ENCODE measurements at regions not wholly inside any gene's neighbourhood (a gene's known extent, or its start where the extent isn't known, plus 50 kb on each side); places are given as distances from the start of the nearest gene placed in this dataset.
"Not testable (repeated sequence)": the region's sequence is repeated elsewhere in the genome, so short reads cannot be mapped to it uniquely, and the experiment has no call there.

DNA sequence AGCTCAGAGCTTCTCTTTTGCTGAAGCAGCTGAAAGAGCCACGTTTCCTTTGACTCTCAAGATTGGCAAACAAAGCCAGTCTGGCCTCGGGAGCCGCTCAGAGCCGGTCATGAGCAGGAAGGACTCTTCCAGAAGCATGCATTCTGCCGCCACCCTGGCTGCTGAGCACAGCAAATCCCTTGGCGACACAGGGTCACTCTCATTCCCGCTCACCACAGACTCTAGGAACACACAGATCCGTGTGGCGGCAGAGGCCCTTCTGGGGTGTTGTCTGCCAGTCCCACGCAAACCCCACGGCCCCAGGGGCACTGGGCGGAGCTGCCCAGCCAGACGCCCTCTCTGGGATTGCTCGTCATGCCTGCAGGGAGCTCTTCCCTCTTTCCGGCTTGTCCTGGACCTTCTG lies 157.0 kb downstream of the C16orf95 start:
- H3K27ac ChIP-seq, result no peak overlapping the region

DNA sequence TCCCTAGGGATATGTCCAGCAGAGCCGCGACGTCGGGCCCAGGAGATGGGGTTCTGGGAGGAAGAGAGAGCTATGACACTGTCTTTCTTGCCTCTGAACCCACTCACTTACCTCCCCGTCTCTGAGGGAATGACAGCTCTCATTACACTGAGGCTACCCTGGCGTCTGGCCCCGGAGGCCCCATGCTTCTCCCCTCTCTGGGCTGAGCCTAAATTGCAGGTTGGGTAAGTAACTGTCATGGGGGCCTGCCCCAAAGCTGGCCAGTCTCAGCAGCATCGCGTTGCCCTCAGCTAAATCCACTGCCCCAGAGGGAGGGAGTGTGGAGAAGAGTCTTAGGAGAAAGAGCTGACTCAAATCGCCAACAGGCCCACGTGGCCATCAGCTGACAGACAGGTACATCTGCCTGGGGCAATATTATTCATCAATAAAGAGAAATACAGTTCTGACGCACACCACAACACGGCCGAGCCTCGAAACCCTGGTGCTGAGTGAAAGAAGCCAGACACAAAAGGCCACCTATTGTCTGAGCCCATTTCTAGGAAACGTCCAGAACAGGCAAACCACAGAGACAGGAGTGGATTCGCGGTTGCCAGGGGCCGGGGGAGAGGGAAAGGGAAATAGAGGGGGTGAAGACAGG lies 156.4 kb downstream of the C16orf95 start:
- H3K27me3 ChIP-seq (replicated peaks; ENCODE audit: insufficient read depth), result no peaks in the 10 kb centered on the region
- TF ChIP-seq, protein P1, sequence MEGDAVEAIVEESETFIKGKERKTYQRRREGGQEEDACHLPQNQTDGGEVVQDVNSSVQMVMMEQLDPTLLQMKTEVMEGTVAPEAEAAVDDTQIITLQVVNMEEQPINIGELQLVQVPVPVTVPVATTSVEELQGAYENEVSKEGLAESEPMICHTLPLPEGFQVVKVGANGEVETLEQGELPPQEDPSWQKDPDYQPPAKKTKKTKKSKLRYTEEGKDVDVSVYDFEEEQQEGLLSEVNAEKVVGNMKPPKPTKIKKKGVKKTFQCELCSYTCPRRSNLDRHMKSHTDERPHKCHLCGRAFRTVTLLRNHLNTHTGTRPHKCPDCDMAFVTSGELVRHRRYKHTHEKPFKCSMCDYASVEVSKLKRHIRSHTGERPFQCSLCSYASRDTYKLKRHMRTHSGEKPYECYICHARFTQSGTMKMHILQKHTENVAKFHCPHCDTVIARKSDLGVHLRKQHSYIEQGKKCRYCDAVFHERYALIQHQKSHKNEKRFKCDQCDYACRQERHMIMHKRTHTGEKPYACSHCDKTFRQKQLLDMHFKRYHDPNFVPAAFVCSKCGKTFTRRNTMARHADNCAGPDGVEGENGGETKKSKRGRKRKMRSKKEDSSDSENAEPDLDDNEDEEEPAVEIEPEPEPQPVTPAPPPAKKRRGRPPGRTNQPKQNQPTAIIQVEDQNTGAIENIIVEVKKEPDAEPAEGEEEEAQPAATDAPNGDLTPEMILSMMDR (IDR thresholded peaks at IDR 0.05), result no peak
- no peaks in the 10 kb centered on the region for H3K36me3 ChIP-seq
- no peak for DNase-seq (ENCODE audit: low spot score)
- no peak overlapping the region for H3K4me3 ChIP-seq
- no peaks in the 10 kb centered on the region for H3K4me1 ChIP-seq (ENCODE audit: control insufficient read depth in 1 of 2, low read depth in 2 of 2)
- H3K9me3 ChIP-seq, result no peaks in the 10 kb centered on the region
- no peak for ATAC-seq (ENCODE audit: insufficient number of reproducible peaks, low FRiP score, low read depth)
- H3K27ac ChIP-seq, result no peak overlapping the region

More for the DNA sequence above, 157.0 kb downstream of the C16orf95 start:
- no peaks in the 10 kb centered on the region for H3K9me3 ChIP-seq
- no peaks in the 10 kb centered on the region for H3K4me1 ChIP-seq (ENCODE audit: control insufficient read depth in 1 of 2, low read depth in 2 of 2)
- DNase-seq (ENCODE audit: low spot score), result no peak
- ATAC-seq (ENCODE audit: insufficient number of reproducible peaks, low FRiP score, low read depth), result no peak
- TF ChIP-seq, protein P1 (IDR thresholded peaks at IDR 0.05), result no peak
- H3K36me3 ChIP-seq, result no peaks in the 10 kb centered on the region
- H3K4me3 ChIP-seq, result no peak overlapping the region
- H3K27me3 ChIP-seq (replicated peaks; ENCODE audit: insufficient read depth), result no peaks in the 10 kb centered on the region

DNA sequence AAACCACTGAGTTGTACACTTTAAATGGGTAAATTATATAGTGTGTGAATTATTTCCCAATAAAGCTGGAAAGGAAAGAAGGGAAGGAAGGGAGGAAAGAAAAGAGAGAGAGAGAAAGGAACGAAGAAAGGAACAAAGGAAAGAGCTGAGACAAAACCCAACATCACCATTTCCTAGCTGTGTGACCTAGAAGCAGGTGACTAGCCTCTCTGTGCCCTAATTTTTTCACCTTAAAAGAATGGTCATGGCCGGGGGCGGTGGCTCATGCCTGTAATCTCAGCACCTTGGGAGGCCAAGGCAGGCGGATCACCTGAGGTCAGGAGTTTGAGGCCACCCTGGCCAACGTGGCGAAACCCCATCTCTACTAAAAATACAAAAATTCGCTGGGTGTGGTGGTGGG lies 155.8 kb downstream of the C16orf95 start:
- ATAC-seq (ENCODE audit: insufficient number of reproducible peaks, low FRiP score, low read depth); H3K4me1 ChIP-seq (ENCODE audit: control insufficient read depth in 1 of 2, low read depth in 2 of 2); H3K4me3 ChIP-seq; DNase-seq (ENCODE audit: low spot score); H3K27ac ChIP-seq; H3K27me3 ChIP-seq (replicated peaks; ENCODE audit: insufficient read depth); H3K36me3 ChIP-seq; H3K9me3 ChIP-seq: not testable (repeated sequence)

DNA sequence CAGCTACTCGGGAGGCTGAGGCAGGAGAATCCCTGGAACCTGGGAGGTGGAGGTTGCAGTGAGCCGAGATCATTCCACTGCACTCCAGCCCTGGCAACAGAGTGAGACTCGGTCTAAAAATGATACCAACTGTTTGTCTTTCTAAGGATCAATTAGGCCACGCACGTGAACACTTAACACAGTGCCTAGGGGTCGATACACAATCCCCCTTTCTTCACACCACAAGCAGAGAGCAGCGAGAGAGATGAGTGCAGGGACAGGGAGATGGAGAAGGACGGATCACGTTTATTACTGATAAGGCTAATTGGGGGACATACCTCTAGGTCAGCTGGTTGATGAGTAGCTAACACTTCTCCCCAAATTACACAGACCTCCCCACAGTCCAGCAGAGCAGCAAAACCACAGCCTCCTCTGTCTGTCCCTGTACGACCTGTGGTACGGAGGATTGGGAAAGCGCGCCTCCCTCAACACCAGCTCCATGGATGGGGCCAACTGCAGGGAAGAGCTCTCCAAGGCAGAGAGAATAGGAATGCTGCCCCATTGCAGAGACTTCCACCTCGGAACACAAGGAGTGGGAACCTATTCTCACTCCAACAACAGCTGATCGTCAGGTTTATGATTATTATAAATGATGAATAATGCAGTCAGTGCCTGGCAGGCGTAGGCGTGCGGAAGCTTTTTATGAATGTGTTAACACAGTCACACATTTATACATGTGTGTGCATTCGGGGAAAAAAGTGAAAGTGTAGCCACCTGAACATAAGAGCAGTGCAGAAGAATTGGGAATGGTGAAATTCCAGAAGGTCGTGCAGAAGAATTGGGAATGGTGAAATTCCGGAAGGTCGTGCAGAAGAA lies 155.1 kb downstream of the C16orf95 start:
- DNase-seq (ENCODE audit: low spot score) (no peak), ATAC-seq (ENCODE audit: insufficient number of reproducible peaks, low FRiP score, low read depth) (no peak)
- Histone ChIP-seq H3K4me3 (no peak overlapping the region), H3K4me1 (ENCODE audit: control insufficient read depth in 1 of 2, low read depth in 2 of 2) (no peaks in the 10 kb centered on the region), H3K9me3 (no peaks in the 10 kb centered on the region), H3K36me3 (no peaks in the 10 kb centered on the region), H3K27me3 (replicated peaks; ENCODE audit: insufficient read depth) (no peaks in the 10 kb centered on the region), H3K27ac (no peak overlapping the region)
- TF ChIP-seq, protein P1 (IDR thresholded peaks at IDR 0.05), result no peak

DNA sequence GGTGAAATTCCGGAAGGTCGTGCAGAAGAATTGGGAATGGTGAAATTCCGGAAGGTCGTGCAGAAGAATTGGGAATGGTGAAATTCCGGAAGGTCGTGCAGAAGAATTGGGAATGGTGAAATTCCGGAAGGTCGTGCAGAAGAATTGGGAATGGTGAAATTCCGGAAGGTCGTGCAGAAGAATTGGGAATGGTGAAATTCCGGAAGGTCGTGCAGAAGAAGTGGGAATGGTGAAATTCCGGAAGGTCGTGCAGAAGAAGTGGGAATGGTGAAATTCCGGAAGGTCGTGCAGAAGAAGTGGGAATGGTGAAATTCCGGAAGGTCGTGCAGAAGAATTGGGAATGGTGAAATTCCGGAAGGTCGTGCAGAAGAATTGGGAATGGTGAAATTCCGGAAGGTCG lies 154.4 kb downstream of the C16orf95 start:
- not testable (repeated sequence) for H3K27ac ChIP-seq; H3K4me3 ChIP-seq; H3K27me3 ChIP-seq (replicated peaks; ENCODE audit: insufficient read depth); H3K36me3 ChIP-seq; H3K9me3 ChIP-seq; ATAC-seq (ENCODE audit: insufficient number of reproducible peaks, low FRiP score, low read depth); H3K4me1 ChIP-seq (ENCODE audit: control insufficient read depth in 1 of 2, low read depth in 2 of 2); DNase-seq (ENCODE audit: low spot score)

DNA sequence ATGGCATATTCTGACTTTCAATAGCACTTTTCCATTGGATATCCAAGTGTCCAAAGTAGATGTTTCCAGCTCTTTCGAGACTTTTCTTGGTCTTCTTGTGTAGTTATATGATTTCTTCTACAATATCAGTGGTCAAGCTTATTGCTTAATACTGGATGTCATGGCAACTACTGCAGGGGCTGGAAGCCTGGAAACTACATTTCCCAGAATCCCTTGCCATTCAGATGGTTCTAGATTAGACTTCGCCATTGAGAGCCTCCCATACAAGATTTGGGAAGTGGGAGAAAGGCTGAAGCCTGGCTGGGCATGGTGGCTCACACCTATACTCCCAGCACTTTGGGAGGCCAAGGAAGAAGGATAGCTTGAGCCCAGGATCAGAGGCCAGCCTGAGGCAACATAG lies 153.6 kb downstream of the C16orf95 start:
- H3K9me3 ChIP-seq, result no peaks in the 10 kb centered on the region
- no peak overlapping the region for H3K27ac ChIP-seq
- no peaks in the 10 kb centered on the region for H3K27me3 ChIP-seq (replicated peaks; ENCODE audit: insufficient read depth)
- no peaks in the 10 kb centered on the region for H3K4me1 ChIP-seq (ENCODE audit: control insufficient read depth in 1 of 2, low read depth in 2 of 2)
- H3K4me3 ChIP-seq, result no peak overlapping the region
- DNase-seq (ENCODE audit: low spot score) (no peak), ATAC-seq (ENCODE audit: insufficient number of reproducible peaks, low FRiP score, low read depth) (no peak)
- no peaks in the 10 kb centered on the region for H3K36me3 ChIP-seq
- TF ChIP-seq, protein P1 (IDR thresholded peaks at IDR 0.05), result no peak

All from thoracic aorta (tissue), 2 donors.